Body of pancreas (tissue), 4 donors: ENCODE measurements at regions not wholly inside any gene's neighbourhood (a gene's known extent, or its start where the extent isn't known, plus 50 kb on each side); places are given as distances from the start of the nearest gene placed in this dataset.

Experiments
- POLR2A ChIP-seq, 3 donors: fragments of 450-650 bp; IDR thresholded peaks; one replicate each; pipeline ENCODE4 v1.6.1; 2016; ENCODE audit warnings: antibody characterized with exemption in 3 of 3, mild to moderate bottlenecking in 2 of 3
- TF ChIP-seq, protein P1 (sequence below), 7 experiments: fragments of 450-650 bp in 4 of 7; fragments of 200-600 bp in 3 of 7; sonication (generic) in 3 of 7; IDR thresholded peaks; one replicate each; pipeline ENCODE4 v1.5.1; 2016 to 2019; ENCODE audit warnings: antibody characterized with exemption in 7 of 7

DNA sequence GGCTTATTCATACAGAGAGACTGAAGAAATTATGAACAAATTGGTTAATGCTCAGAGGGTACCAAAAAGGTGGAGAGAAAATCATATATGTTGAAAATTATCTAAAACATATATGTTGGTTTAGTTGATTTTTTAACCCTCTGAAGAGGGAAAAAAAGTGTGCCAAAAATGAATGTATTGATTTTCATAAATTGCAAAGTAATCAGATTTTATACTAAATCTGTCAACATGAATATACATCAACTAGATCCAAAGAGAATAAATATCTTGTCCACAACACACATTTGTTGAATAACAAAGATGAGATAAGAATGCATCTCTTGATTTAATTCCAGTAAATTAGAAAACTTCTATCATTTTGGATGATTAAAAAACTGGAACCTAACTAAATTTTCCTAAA, 125.3 kb upstream of the TACR3 start:
- TF ChIP-seq, protein P1, sequence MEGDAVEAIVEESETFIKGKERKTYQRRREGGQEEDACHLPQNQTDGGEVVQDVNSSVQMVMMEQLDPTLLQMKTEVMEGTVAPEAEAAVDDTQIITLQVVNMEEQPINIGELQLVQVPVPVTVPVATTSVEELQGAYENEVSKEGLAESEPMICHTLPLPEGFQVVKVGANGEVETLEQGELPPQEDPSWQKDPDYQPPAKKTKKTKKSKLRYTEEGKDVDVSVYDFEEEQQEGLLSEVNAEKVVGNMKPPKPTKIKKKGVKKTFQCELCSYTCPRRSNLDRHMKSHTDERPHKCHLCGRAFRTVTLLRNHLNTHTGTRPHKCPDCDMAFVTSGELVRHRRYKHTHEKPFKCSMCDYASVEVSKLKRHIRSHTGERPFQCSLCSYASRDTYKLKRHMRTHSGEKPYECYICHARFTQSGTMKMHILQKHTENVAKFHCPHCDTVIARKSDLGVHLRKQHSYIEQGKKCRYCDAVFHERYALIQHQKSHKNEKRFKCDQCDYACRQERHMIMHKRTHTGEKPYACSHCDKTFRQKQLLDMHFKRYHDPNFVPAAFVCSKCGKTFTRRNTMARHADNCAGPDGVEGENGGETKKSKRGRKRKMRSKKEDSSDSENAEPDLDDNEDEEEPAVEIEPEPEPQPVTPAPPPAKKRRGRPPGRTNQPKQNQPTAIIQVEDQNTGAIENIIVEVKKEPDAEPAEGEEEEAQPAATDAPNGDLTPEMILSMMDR (IDR thresholded peaks at IDR 0.05), result no peak
- no peak for TF ChIP-seq POLR2A (IDR thresholded peaks at IDR 0.05)
